Karpas-422 (cell line): ENCODE measurements at regions not wholly inside any gene's neighbourhood (a gene's known extent, or its start where the extent isn't known, plus 50 kb on each side); places are given as distances from the start of the nearest gene placed in this dataset.

Experiments
- DNase-seq: peaks from one replicate; pipeline ENCODE4 v3.0.0-alpha.2; 2015
- H2AFZ ChIP-seq: fragments of 200-600 bp; sonication (generic); 2 replicates; pipeline ENCODE4 v1.6.1; 2014; ENCODE audit warnings: antibody characterized with exemption, low read length, mixed read lengths
- H3K27ac ChIP-seq: fragments of 200-600 bp; sonication (generic); 2 replicates; pipeline ENCODE4 v1.5.1; 2014; ENCODE audit warnings: mild to moderate bottlenecking, low read length, moderate library complexity
- H3K27me3 ChIP-seq: fragments of 200-600 bp; sonication (generic); 2 replicates; pipeline ENCODE4 v1.6.1; 2014; ENCODE audit warnings: low read length, mixed read lengths
- H3K36me3 ChIP-seq: fragments of 200-600 bp; sonication (generic); 2 replicates; pipeline ENCODE4 v1.6.1; 2014; ENCODE audit warnings: low read length, mixed read lengths; ENCODE audit not compliant: insufficient read depth
- H3K4me1 ChIP-seq: fragments of 200-600 bp; sonication (generic); 2 replicates; pipeline ENCODE4 v1.6.1; 2014; ENCODE audit warnings: mild to moderate bottlenecking, low read length, mixed read lengths
- H3K4me2 ChIP-seq: fragments of 200-600 bp; sonication (generic); 2 replicates; pipeline ENCODE4 v1.6.1; 2014; ENCODE audit warnings: low read length, low read depth, mild to moderate bottlenecking; ENCODE audit not compliant: poor library complexity, severe bottlenecking
- H3K4me3 ChIP-seq: fragments of 200-600 bp; sonication (generic); 2 replicates; pipeline ENCODE4 v1.5.1; 2014; ENCODE audit warnings: mild to moderate bottlenecking, antibody characterized with exemption, low read length, mixed read lengths
- H3K79me2 ChIP-seq: fragments of 200-600 bp; sonication (generic); 2 replicates; pipeline ENCODE4 v1.6.1; 2014; ENCODE audit warnings: mild to moderate bottlenecking, low read length, mixed read lengths
- H3K9ac ChIP-seq: fragments of 200-600 bp; sonication (generic); 2 replicates; pipeline ENCODE4 v1.6.0; 2014; ENCODE audit warnings: low read length
- H3K9me2 ChIP-seq: fragments of 200-600 bp; sonication (generic), shearing (Covaris generic); replicated peaks from 2 replicates; pipeline ENCODE4 v1.6.0; 2014; ENCODE audit warnings: mild to moderate bottlenecking, low read length, moderate library complexity; ENCODE audit not compliant: insufficient read depth
- H3K9me3 ChIP-seq: fragments of 300-700, 200-600 bp; sonication (generic); 2 replicates; pipeline ENCODE4 v1.6.1; 2014; ENCODE audit warnings: low read length, mixed read lengths
- H4K20me1 ChIP-seq: fragments of 200-600 bp; sonication (generic); 2 replicates; pipeline ENCODE4 v1.6.1; 2014; ENCODE audit warnings: mild to moderate bottlenecking, antibody characterized with exemption, low read length, low read depth; ENCODE audit not compliant: insufficient read depth

- no peaks in the 10 kb centered on the region for H3K79me2 ChIP-seq
- H3K4me2 ChIP-seq = no peak overlapping the region
- no peak for DNase-seq
- no peaks in the 10 kb centered on the region for H3K9me2 ChIP-seq
- H4K20me1 ChIP-seq = no peaks in the 10 kb centered on the region
- H3K4me1 ChIP-seq = no peaks in the 10 kb centered on the region
- H3K9me3 ChIP-seq = no peaks in the 10 kb centered on the region
- no peaks in the 10 kb centered on the region for H3K36me3 ChIP-seq
- H3K4me3 ChIP-seq = no peak overlapping the region
- no peak overlapping the region for H3K27ac ChIP-seq
- H3K9ac ChIP-seq = no peak overlapping the region
- H2AFZ ChIP-seq = no peak overlapping the region
- H3K27me3 ChIP-seq = no peaks in the 10 kb centered on the region
Observed at GRCh38 chr3:40593351-40593750, 68.6 kb downstream of the ZNF621 start.

- no peaks in the 10 kb centered on the region for H3K36me3 ChIP-seq
- no peak overlapping the region for H3K4me2 ChIP-seq
- H4K20me1 ChIP-seq = no peaks in the 10 kb centered on the region
- H3K27ac ChIP-seq = no peak overlapping the region
- H3K9me3 ChIP-seq = no peaks in the 10 kb centered on the region
- no peak for DNase-seq
- H3K9ac ChIP-seq = no peak overlapping the region
- no peaks in the 10 kb centered on the region for H3K27me3 ChIP-seq
- no peaks in the 10 kb centered on the region for H3K9me2 ChIP-seq
- no peaks in the 10 kb centered on the region for H3K79me2 ChIP-seq
- H3K4me3 ChIP-seq = no peak overlapping the region
- H2AFZ ChIP-seq = no peak overlapping the region
- H3K4me1 ChIP-seq = no peaks in the 10 kb centered on the region
Observed at GRCh38 chr3:40597441-40597840, 72.7 kb downstream of the ZNF621 start.

- Histone ChIP-seq H3K27me3 (no peaks in the 10 kb centered on the region), H2AFZ (no peak overlapping the region), H3K79me2 (no peaks in the 10 kb centered on the region), H3K9ac (no peak overlapping the region), H3K9me3 (no peaks in the 10 kb centered on the region), H3K36me3 (no peaks in the 10 kb centered on the region), H3K27ac (no peak overlapping the region), H3K4me3 (no peak overlapping the region), H4K20me1 (no peaks in the 10 kb centered on the region), H3K9me2 (no peaks in the 10 kb centered on the region), H3K4me1 (no peaks in the 10 kb centered on the region), H3K4me2 (no peak overlapping the region)
- no peak for DNase-seq
Observed at GRCh38 chr3:40598338-40598737, 73.6 kb downstream of the ZNF621 start.

GRCh38 chr3:40598962-40599361, 74.2 kb downstream of the ZNF621 start:
- no peaks in the 10 kb centered on the region for H3K9me3 ChIP-seq
- no peak overlapping the region for H3K4me2 ChIP-seq
- no peaks in the 10 kb centered on the region for H3K4me1 ChIP-seq
- H3K36me3 ChIP-seq = no peaks in the 10 kb centered on the region
- H2AFZ ChIP-seq = no peak overlapping the region
- H3K4me3 ChIP-seq = no peak overlapping the region
- no peaks in the 10 kb centered on the region for H3K27me3 ChIP-seq
- no peaks in the 10 kb centered on the region for H4K20me1 ChIP-seq
- no peaks in the 10 kb centered on the region for H3K79me2 ChIP-seq
- no peak for DNase-seq
- no peak overlapping the region for H3K27ac ChIP-seq
- H3K9ac ChIP-seq = no peak overlapping the region
- no peaks in the 10 kb centered on the region for H3K9me2 ChIP-seq

- Histone ChIP-seq H4K20me1 (no peaks in the 10 kb centered on the region), H3K79me2 (no peaks in the 10 kb centered on the region), H3K4me3 (no peak overlapping the region), H3K9me2 (no peaks in the 10 kb centered on the region), H3K27me3 (no peaks in the 10 kb centered on the region), H3K27ac (no peak overlapping the region), H3K36me3 (no peaks in the 10 kb centered on the region), H3K4me1 (no peaks in the 10 kb centered on the region), H3K9me3 (no peaks in the 10 kb centered on the region), H3K9ac (no peak overlapping the region), H3K4me2 (no peak overlapping the region), H2AFZ (no peak overlapping the region)
- DNase-seq = no peak
Observed at GRCh38 chr3:40602778-40603385, 78.1 kb downstream of the ZNF621 start.

- no peak for DNase-seq
- Histone ChIP-seq H3K4me3 (no peak overlapping the region), H4K20me1 (no peaks in the 10 kb centered on the region), H3K79me2 (no peaks in the 10 kb centered on the region), H3K36me3 (no peaks in the 10 kb centered on the region), H3K9ac (no peak overlapping the region), H3K9me2 (no peaks in the 10 kb centered on the region), H3K4me1 (no peaks in the 10 kb centered on the region), H3K27ac (no peak overlapping the region), H3K9me3 (no peaks in the 10 kb centered on the region), H3K4me2 (no peak overlapping the region), H2AFZ (no peak overlapping the region), H3K27me3 (no peaks in the 10 kb centered on the region)
Observed at GRCh38 chr3:40605960-40606359, 81.2 kb downstream of the ZNF621 start.

GRCh38 chr3:40608091-40608490, 83.3 kb downstream of the ZNF621 start:
- H3K4me2 ChIP-seq = no peak overlapping the region
- no peaks in the 10 kb centered on the region for H3K4me1 ChIP-seq
- no peaks in the 10 kb centered on the region for H3K9me3 ChIP-seq
- H3K36me3 ChIP-seq = no peaks in the 10 kb centered on the region
- H3K4me3 ChIP-seq = no peak overlapping the region
- no peak overlapping the region for H3K9ac ChIP-seq
- H3K27me3 ChIP-seq = no peaks in the 10 kb centered on the region
- H3K79me2 ChIP-seq = no peaks in the 10 kb centered on the region
- no peak overlapping the region for H2AFZ ChIP-seq
- no peaks in the 10 kb centered on the region for H3K9me2 ChIP-seq
- DNase-seq = no peak
- H3K27ac ChIP-seq = no peak overlapping the region
- H4K20me1 ChIP-seq = no peaks in the 10 kb centered on the region

GRCh38 chr3:40613306-40613705, 88.5 kb downstream of the ZNF621 start:
- Histone ChIP-seq H3K27ac (no peak overlapping the region), H3K36me3 (no peaks in the 10 kb centered on the region), H3K79me2 (no peaks in the 10 kb centered on the region), H3K27me3 (no peaks in the 10 kb centered on the region), H3K4me2 (no peak overlapping the region), H4K20me1 (no peaks in the 10 kb centered on the region), H3K9me3 (no peaks in the 10 kb centered on the region), H3K9ac (no peak overlapping the region), H3K4me3 (no peak overlapping the region), H3K9me2 (no peaks in the 10 kb centered on the region), H2AFZ (no peak overlapping the region), H3K4me1 (no peaks in the 10 kb centered on the region)
- no peak for DNase-seq
